PC-9 (cell line): ENCODE measurements at regions not wholly inside any gene's neighbourhood (a gene's known extent, or its start where the extent isn't known, plus 50 kb on each side); places are given as distances from the start of the nearest gene placed in this dataset.

ENCODE experiments used
- BruUV-seq: library from RNA; stranded (reverse); fragments of 400-500 nt; replicated peaks from 2 replicates; lab custom pipeline; 2021; lab: Mats Ljungman, UMichigan
- CTCF ChIA-PET: fragments of 300-600 bp; sonication (Branson Sonifier 250); formaldehyde crosslinking; loops from one replicate; lab custom pipeline; 2022; ENCODE audit warnings: antibody characterized with exemption; lab: Charles Lee
- POLR2A ChIA-PET: fragments of 300-600 bp; sonication (Branson Sonifier 250); formaldehyde crosslinking; loops from one replicate; lab custom pipeline; 2022; ENCODE audit warnings: antibody characterized with exemption; ENCODE audit not compliant: unreplicated experiment; lab: Charles Lee
- DNase-seq, 2 experiments: peaks; one replicate each; pipeline versions ENCODE4 v3.0.0 to v3.0.0-alpha.2; 2015 to 2022; ENCODE audit warnings: mixed read lengths in 1 of 2
- H2AFZ ChIP-seq: fragments of 200-600 bp; sonication (generic); 2 replicates; pipeline ENCODE4 v1.8.1; 2017; ENCODE audit warnings: antibody characterized with exemption
- H3F3A ChIP-seq: fragments of 200-600 bp; sonication (generic); 2 replicates; pipeline ENCODE4 v1.8.1; 2017; ENCODE audit warnings: antibody characterized with exemption, mild to moderate bottlenecking, low read depth; ENCODE audit not compliant: insufficient read depth
- H3K27ac ChIP-seq: fragments of 200-600 bp; sonication (generic); 2 replicates; pipeline ENCODE4 v1.6.1; 2016; ENCODE audit warnings: mixed run types
- H3K27me3 ChIP-seq: fragments of 200-600 bp; sonication (generic); 2 replicates; pipeline ENCODE4 v1.6.1; 2016; ENCODE audit warnings: low read depth, mixed run types; ENCODE audit not compliant: insufficient read depth
- H3K36me3 ChIP-seq: fragments of 200-600 bp; sonication (generic); 2 replicates; pipeline ENCODE4 v1.6.1; 2016; ENCODE audit warnings: low read depth, mixed run types
- H3K4me1 ChIP-seq: fragments of 200-600 bp; sonication (generic); replicated peaks from 2 replicates; pipeline ENCODE4 v1.6.1; 2016; ENCODE audit warnings: mixed run types; ENCODE audit not compliant: insufficient read depth
- H3K4me2 ChIP-seq: fragments of 200-600 bp; sonication (generic); 2 replicates; pipeline ENCODE4 v1.6.1; 2017; ENCODE audit warnings: mixed run types
- H3K4me3 ChIP-seq: fragments of 200-600 bp; sonication (generic); 2 replicates; pipeline ENCODE4 v1.6.1; 2016; ENCODE audit warnings: mixed run types
- H3K79me2 ChIP-seq: fragments of 200-600 bp; sonication (generic); 2 replicates; pipeline ENCODE4 v1.6.1; 2017; ENCODE audit warnings: low read depth, mixed run types
- H3K9me2 ChIP-seq: fragments of 200-600 bp; sonication (generic); 2 replicates; pipeline ENCODE4 v1.8.1; 2017; ENCODE audit warnings: mild to moderate bottlenecking; ENCODE audit not compliant: insufficient read depth
- H3K9me3 ChIP-seq: fragments of 200-600 bp; sonication (generic); 2 replicates; pipeline ENCODE4 v1.8.1; 2016; ENCODE audit warnings: low read depth; ENCODE audit not compliant: insufficient read depth
- H4K20me1 ChIP-seq: fragments of 200-600 bp; sonication (generic); 2 replicates; pipeline ENCODE4 v1.8.1; 2017; ENCODE audit not compliant: insufficient read depth
- EZH2 ChIP-seq: fragments of 200-600 bp; sonication (generic); IDR thresholded peaks from 2 replicates; pipeline ENCODE4 v1.8.0; 2017; ENCODE audit warnings: antibody characterized with exemption, low read depth
- intact Hi-C: fragments of 100-400 bp; cut with micrococcal nuclease; formaldehyde crosslinking; loops from one replicate; pipeline ENCODE4 v1.10.0; 2022; ENCODE audit not compliant: unreplicated experiment
- TF ChIP-seq, protein P1 (sequence below): fragments of 200-600 bp; sonication (generic); conservative IDR thresholded peaks from 2 replicates; pipeline ENCODE4 v1.6.1; 2017; ENCODE audit warnings: mixed run types, antibody characterized with exemption, mild to moderate bottlenecking, moderate library complexity

DNA sequence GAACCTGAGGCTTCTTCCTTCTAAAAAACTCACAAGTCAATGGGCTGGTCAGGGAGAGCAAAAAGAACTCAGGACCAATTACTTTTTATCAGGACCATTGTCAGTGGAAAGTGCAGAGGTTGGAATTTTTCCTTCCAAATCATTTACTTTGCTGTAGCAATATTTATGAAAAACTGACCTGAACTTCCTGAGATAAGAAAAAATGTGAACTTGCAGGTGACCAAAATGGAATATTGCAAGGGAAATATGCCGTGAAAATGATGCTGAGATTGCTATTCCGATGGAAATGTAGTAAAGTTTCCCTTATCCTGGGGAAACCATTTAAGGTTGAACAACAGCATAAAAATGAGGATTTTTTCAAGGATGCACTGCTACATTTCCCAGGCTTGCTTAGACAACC lies 148.3 kb upstream of the PFKP start:
- intact Hi-C loops = no loop called here
- no peak overlapping the region for H3K4me2 ChIP-seq
- H3K9me3 ChIP-seq = no peaks in the 10 kb centered on the region
- H3K79me2 ChIP-seq = no peaks in the 10 kb centered on the region
- no peak overlapping the region for H3K4me3 ChIP-seq
- no peaks in the 10 kb centered on the region for H3F3A ChIP-seq
- no peak overlapping the region for H3K27ac ChIP-seq
- no peaks in the 10 kb centered on the region for H3K9me2 ChIP-seq
- DNase-seq = no peak
- H3K36me3 ChIP-seq = no peaks in the 10 kb centered on the region
- TF ChIP-seq EZH2 = no peak
- TF ChIP-seq, protein P1, sequence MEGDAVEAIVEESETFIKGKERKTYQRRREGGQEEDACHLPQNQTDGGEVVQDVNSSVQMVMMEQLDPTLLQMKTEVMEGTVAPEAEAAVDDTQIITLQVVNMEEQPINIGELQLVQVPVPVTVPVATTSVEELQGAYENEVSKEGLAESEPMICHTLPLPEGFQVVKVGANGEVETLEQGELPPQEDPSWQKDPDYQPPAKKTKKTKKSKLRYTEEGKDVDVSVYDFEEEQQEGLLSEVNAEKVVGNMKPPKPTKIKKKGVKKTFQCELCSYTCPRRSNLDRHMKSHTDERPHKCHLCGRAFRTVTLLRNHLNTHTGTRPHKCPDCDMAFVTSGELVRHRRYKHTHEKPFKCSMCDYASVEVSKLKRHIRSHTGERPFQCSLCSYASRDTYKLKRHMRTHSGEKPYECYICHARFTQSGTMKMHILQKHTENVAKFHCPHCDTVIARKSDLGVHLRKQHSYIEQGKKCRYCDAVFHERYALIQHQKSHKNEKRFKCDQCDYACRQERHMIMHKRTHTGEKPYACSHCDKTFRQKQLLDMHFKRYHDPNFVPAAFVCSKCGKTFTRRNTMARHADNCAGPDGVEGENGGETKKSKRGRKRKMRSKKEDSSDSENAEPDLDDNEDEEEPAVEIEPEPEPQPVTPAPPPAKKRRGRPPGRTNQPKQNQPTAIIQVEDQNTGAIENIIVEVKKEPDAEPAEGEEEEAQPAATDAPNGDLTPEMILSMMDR = no peak
- H2AFZ ChIP-seq = no peak overlapping the region
- no peaks in the 10 kb centered on the region for H3K4me1 ChIP-seq
- POLR2A ChIA-PET = no interaction called here
- no TSS peak for BruUV-seq
- CTCF ChIA-PET = no interaction called here
- no peaks in the 10 kb centered on the region for H4K20me1 ChIP-seq
- H3K27me3 ChIP-seq = peaks cover 47% of the 10 kb centered on the region; the same call in 1 of the 2 replicates

DNA sequence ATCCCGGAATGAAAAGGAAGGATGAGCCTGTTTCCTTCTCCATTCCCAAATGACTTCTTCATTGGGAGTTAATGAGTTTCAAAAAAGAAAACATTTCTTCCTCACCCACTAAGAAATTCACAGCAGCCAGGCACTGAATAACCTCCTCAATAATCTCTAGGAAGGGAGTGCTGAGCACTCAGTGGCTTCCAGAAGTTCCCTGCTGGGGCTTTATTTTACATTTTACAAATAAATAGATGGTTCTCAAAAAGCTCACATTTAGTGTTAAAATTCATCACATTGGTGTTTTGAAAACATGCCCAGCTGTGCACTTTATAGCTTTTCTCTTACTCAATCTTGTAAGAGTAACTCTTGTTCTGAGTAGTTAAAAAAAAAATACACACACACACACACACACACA lies 148.9 kb upstream of the PFKP start:
- Histone ChIP-seq H3K4me3 (no peak overlapping the region), H3K27me3 (peaks cover 43% of the 10 kb centered on the region; the same call in 1 of the 2 replicates), H3K9me2 (no peaks in the 10 kb centered on the region), H4K20me1 (no peaks in the 10 kb centered on the region), H3K4me2 (no peak overlapping the region), H3K9me3 (no peaks in the 10 kb centered on the region), H3K27ac (no peak overlapping the region), H3K79me2 (no peaks in the 10 kb centered on the region), H3K4me1 (no peaks in the 10 kb centered on the region), H3F3A (no peaks in the 10 kb centered on the region), H3K36me3 (no peaks in the 10 kb centered on the region), H2AFZ (no peak overlapping the region)
- ChIA-PET CTCF (no interaction called here), POLR2A (no interaction called here)
- no TSS peak for BruUV-seq
- intact Hi-C loops = no loop called here
- DNase-seq = no peak
- no peak for TF ChIP-seq EZH2
- TF ChIP-seq, protein P1 = no peak

DNA sequence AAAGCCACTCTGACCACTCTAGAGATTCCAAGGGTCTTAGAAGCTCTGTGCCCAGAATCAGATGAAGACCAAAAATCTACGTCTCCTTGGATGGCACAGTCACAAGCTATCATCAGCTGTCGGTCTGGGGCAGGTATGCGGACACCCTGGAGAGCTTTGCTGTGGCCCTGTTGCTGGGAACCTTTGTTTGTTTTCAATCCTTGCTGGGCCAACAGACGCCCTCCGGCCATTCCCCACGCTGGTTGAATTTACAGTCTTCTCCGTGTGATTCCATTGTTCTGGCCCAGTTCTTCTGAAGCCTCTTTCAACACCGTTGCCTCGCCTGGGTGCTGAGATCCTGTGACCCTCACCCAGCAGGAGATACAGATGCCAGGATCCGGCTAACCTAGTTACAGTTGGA lies 149.4 kb upstream of the PFKP start:
- ChIA-PET CTCF (no interaction called here), POLR2A (no interaction called here)
- H3F3A ChIP-seq = no peaks in the 10 kb centered on the region
- intact Hi-C loops = no loop called here
- TF ChIP-seq EZH2 = no peak
- TF ChIP-seq, protein P1 = no peak
- H4K20me1 ChIP-seq = no peaks in the 10 kb centered on the region
- H3K4me2 ChIP-seq = no peak overlapping the region
- H3K9me3 ChIP-seq = no peaks in the 10 kb centered on the region
- H2AFZ ChIP-seq = no peak overlapping the region
- H3K9me2 ChIP-seq = no peaks in the 10 kb centered on the region
- H3K27me3 ChIP-seq = peaks cover 44% of the 10 kb centered on the region; the same call in 1 of the 2 replicates
- H3K4me1 ChIP-seq = no peaks in the 10 kb centered on the region
- BruUV-seq = no TSS peak
- H3K27ac ChIP-seq = no peak overlapping the region
- H3K4me3 ChIP-seq = no peak overlapping the region
- H3K36me3 ChIP-seq = no peaks in the 10 kb centered on the region
- H3K79me2 ChIP-seq = no peaks in the 10 kb centered on the region
- no peak for DNase-seq
